Endothelial cell of umbilical vein (primary cell): ENCODE measurements at regions not wholly inside any gene's neighbourhood (a gene's known extent, or its start where the extent isn't known, plus 50 kb on each side); places are given as distances from the start of the nearest gene placed in this dataset.

ENCODE experiments used
- EZH2 ChIP-seq: IDR thresholded peaks from 2 replicates; pipeline ENCODE4 v1.6.1; 2012; ENCODE audit warnings: borderline replicate concordance, low read depth, mild to moderate bottlenecking, moderate library complexity, low read length, inconsistent platforms; ENCODE audit not compliant: severe bottlenecking
- FOS ChIP-seq: IDR thresholded peaks from 2 replicates; pipeline ENCODE4 v1.6.1; 2011; ENCODE audit warnings: mild to moderate bottlenecking, low read length, moderate library complexity, borderline replicate concordance; ENCODE audit not compliant: insufficient read depth
- POLR2A ChIP-seq: IDR thresholded peaks from 2 replicates; pipeline ENCODE4 v1.6.1; 2012; ENCODE audit warnings: low read depth, mild to moderate bottlenecking, control low read depth, low read length
- TF ChIP-seq, protein P1 (sequence below), 2 donors: IDR thresholded peaks; 1 replicate in 1 of 2; 2 replicates in 1 of 2; pipeline ENCODE4 v1.5.1; 2011; ENCODE audit warnings: low read length in 2 of 2, mild to moderate bottlenecking in 2 of 2, moderate library complexity in 2 of 2, control low read depth in 1 of 2, inconsistent platforms in 1 of 2, low read depth in 1 of 2; ENCODE audit not compliant: insufficient read depth in 1 of 2; ENCODE audit errors: extremely low read depth in 1 of 2

DNA sequence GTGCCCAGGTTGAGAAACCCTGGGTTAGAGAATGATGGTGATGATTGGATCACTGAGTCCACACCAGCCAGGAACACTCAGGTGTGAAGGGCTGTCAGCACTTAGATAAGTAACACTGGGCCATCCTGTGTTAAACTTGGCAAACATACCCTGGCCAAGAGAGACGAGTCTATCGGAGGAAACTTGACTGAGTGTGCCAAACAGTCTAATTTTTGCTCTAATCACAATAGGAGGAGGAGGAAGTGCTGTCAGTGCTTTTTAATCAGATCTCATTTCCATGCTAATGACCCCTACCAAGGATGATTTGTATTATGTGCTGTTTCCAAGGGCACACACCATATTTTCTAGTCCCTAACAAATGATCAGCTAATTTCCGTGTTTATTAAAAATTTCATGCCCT is 63.8 kb upstream of the SEC11C start:
- TF ChIP-seq, protein P1, sequence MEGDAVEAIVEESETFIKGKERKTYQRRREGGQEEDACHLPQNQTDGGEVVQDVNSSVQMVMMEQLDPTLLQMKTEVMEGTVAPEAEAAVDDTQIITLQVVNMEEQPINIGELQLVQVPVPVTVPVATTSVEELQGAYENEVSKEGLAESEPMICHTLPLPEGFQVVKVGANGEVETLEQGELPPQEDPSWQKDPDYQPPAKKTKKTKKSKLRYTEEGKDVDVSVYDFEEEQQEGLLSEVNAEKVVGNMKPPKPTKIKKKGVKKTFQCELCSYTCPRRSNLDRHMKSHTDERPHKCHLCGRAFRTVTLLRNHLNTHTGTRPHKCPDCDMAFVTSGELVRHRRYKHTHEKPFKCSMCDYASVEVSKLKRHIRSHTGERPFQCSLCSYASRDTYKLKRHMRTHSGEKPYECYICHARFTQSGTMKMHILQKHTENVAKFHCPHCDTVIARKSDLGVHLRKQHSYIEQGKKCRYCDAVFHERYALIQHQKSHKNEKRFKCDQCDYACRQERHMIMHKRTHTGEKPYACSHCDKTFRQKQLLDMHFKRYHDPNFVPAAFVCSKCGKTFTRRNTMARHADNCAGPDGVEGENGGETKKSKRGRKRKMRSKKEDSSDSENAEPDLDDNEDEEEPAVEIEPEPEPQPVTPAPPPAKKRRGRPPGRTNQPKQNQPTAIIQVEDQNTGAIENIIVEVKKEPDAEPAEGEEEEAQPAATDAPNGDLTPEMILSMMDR (IDR thresholded peaks at IDR 0.05; ENCODE audit: extremely low read depth in 1 of 2, insufficient read depth in 1 of 2, low read depth in 1 of 2, low read length in 2 of 2): no peak
- TF ChIP-seq FOS (no peak), EZH2 (no peak), POLR2A (no peak)
